K562 (cell line): ENCODE measurements at regions not wholly inside any gene's neighbourhood (a gene's known extent, or its start where the extent isn't known, plus 50 kb on each side); places are given as distances from the start of the nearest gene placed in this dataset.

Experiments used
- ATAC-seq: fragments of 200-7000 bp; cut with Tn5 transposase; 3 replicates; pipeline ENCODE4 v1.9.1; 2020; ENCODE audit warnings: moderate library complexity
- BruUV-seq: library from RNA; stranded (reverse); fragments of 400-500 nt; replicated peaks from 2 replicates; lab custom pipeline; 2021; lab: Mats Ljungman, UMichigan
- CTCF ChIA-PET: fragments of 300-600 bp; formaldehyde crosslinking; extraction: SDS; loops from one replicate; lab custom pipeline; 2021; ENCODE audit warnings: low intra/inter-chr PET ratio; lab: Yijun Ruan, JAX
- POLR2A ChIA-PET: fragments of 300-600, 350-650 bp; sonication (Branson Sonifier 250); formaldehyde crosslinking; extraction: SDS; loops from one replicate; lab custom pipeline; 2021; ENCODE audit warnings: antibody characterized with exemption, inconsistent platforms; lab: Yijun Ruan, JAX
- DNase-seq, 4 experiments: peaks; one replicate each; pipeline versions ENCODE4 v3.0.0 to v3.0.0-alpha.2; 2011 to 2018; ENCODE audit warnings: low spot score in 3 of 4, mixed read lengths in 3 of 4; ENCODE audit errors: extremely low read depth in 1 of 4
- FAIRE-seq: peaks from 2 replicates; lab custom pipeline; 2011; peaks lifted over from hg19 to GRCh38; lab: Jason Lieb, UNC
- H2AFZ ChIP-seq: 2 replicates; pipeline ENCODE4 v1.6.0; 2011; ENCODE audit warnings: low read depth, low read length, control low read depth, inconsistent platforms
- H3K27ac ChIP-seq: fragments of 200-600 bp; 3 replicates; pipeline ENCODE4 v1.8.0; 2011; ENCODE audit warnings: low read depth, mild to moderate bottlenecking, control low read depth, inconsistent platforms, low read length, moderate library complexity, mixed read lengths; ENCODE audit errors: extremely low read depth
- H3K27me3 ChIP-seq, 2 experiments: fragments of 300-600 bp in 1 of 2; 2 replicates in 1 of 2; 3 replicates in 1 of 2; pipeline versions ENCODE4 v1.6.0 to v1.8.0; 2011; ENCODE audit warnings: inconsistent platforms in 2 of 2, low read length in 2 of 2, mild to moderate bottlenecking in 1 of 2, mixed read lengths in 1 of 2, moderate library complexity in 1 of 2; ENCODE audit not compliant: control insufficient read depth in 2 of 2, insufficient read depth in 2 of 2
- H3K36me3 ChIP-seq: fragments of 300-600 bp; 3 replicates; pipeline ENCODE4 v1.8.0; 2011; ENCODE audit warnings: mild to moderate bottlenecking, low read length, inconsistent platforms; ENCODE audit not compliant: control insufficient read depth, insufficient read depth
- H3K4me1 ChIP-seq, 2 experiments: fragments of 200-600 bp in 1 of 2; replicated peaks in 1 of 2; 2 replicates in 1 of 2; 3 replicates in 1 of 2; pipeline versions ENCODE4 v1.5.1 to v1.8.0; 2011; ENCODE audit warnings: inconsistent platforms in 2 of 2, low read length in 2 of 2, mild to moderate bottlenecking in 1 of 2, mixed read lengths in 1 of 2, moderate library complexity in 1 of 2; ENCODE audit not compliant: control insufficient read depth in 2 of 2, insufficient read depth in 2 of 2
- H3K4me2 ChIP-seq: 2 replicates; pipeline ENCODE4 v1.6.1; 2011; ENCODE audit warnings: low read length, control low read depth, inconsistent platforms, mixed read lengths; ENCODE audit not compliant: insufficient read depth
- H3K4me3 ChIP-seq: fragments of 200-600 bp; sonication (generic), shearing (Covaris generic); 2 replicates; pipeline ENCODE4 v1.5.1; 2016; ENCODE audit warnings: control low read depth, inconsistent platforms
- H3K79me2 ChIP-seq: fragments of 200-600 bp; 3 replicates; pipeline ENCODE4 v1.8.0; 2011; ENCODE audit warnings: low read length, inconsistent platforms; ENCODE audit not compliant: control insufficient read depth, insufficient read depth
- H3K9ac ChIP-seq, 2 experiments: 2 replicates each; pipeline versions ENCODE4 v1.6.0 to v1.6.1; 2011; ENCODE audit warnings: low read depth in 2 of 2, low read length in 2 of 2, control low read depth in 1 of 2, inconsistent platforms in 1 of 2, mild to moderate bottlenecking in 1 of 2, mixed read lengths in 1 of 2; ENCODE audit not compliant: insufficient read depth in 1 of 2
- H3K9me1 ChIP-seq: one replicate; pipeline ENCODE4 v1.6.0; 2011; ENCODE audit warnings: inconsistent platforms, mild to moderate bottlenecking, low read length, moderate library complexity; ENCODE audit not compliant: control insufficient read depth, insufficient read depth
- H3K9me3 ChIP-seq: replicated peaks from 2 replicates; pipeline ENCODE4 v1.5.1; 2011; ENCODE audit warnings: low read depth, low read length, inconsistent platforms; ENCODE audit not compliant: control insufficient read depth, insufficient read depth
- H4K20me1 ChIP-seq: replicated peaks from 2 replicates; pipeline ENCODE4 v1.6.1; 2011; ENCODE audit warnings: low read length, inconsistent platforms, mixed read lengths; ENCODE audit not compliant: control insufficient read depth, insufficient read depth
- SMARCA4 ChIP-seq: fragments of 450-650 bp; IDR thresholded peaks from 2 replicates; pipeline ENCODE4 v1.6.1; 2016
- ZNF311 ChIP-seq: fragments of 250-450 bp; sonication (Bioruptor Pico); IDR thresholded peaks from 2 replicates; pipeline ENCODE4 v1.4.0; 2020; ENCODE audit warnings: mild to moderate bottlenecking, moderate library complexity
- WGBS: fragments of 100-300 bp; shearing (Covaris generic); methylation state at CpG from one replicate; pipeline ENCODE4 v1.1.6; 2016; ENCODE audit warnings: low coverage, mixed read lengths; ENCODE audit not compliant: insufficient coverage; ENCODE audit errors: missing lambda C conversion rate; 5-methylcytosine and 5-hydroxymethylcytosine counted together
- in situ Hi-C: fragments of 300-500 bp; cut with MboI; formaldehyde crosslinking; loops from 4 replicates; pipeline ENCODE4 v1.15.0; 2018; ENCODE audit warnings: inconsistent platforms, mixed read lengths
- intact Hi-C: fragments of 100-400 bp; cut with micrococcal nuclease; formaldehyde crosslinking; loops from 2 replicates; pipeline ENCODE4 v1.14.2; 2022
- TF ChIP-seq, protein P1 (sequence below): sonication (generic); formaldehyde crosslinking; IDR thresholded peaks from 2 replicates; pipeline ENCODE4 v1.8.1; 2023; ENCODE audit warnings: mild to moderate bottlenecking, missing genetic modification reagents
- TF ChIP-seq, protein P2 (sequence below): fragments of 250-450 bp; sonication (Bioruptor Pico); IDR thresholded peaks from 2 replicates; pipeline ENCODE4 v1.4.0; 2020; ENCODE audit warnings: mild to moderate bottlenecking, moderate library complexity, borderline replicate concordance
- TF ChIP-seq, protein P3 (sequence below): sonication (generic); formaldehyde crosslinking; IDR thresholded peaks from 2 replicates; pipeline ENCODE4 v1.8.0; 2022; ENCODE audit warnings: mild to moderate bottlenecking, low read depth, missing genetic modification reagents
- TF ChIP-seq, protein P4 (sequence below), 3 experiments: fragments of 200-800 bp in 1 of 3; sonication (Bioruptor generic) in 1 of 3; sonication (generic) in 1 of 3; formaldehyde crosslinking in 1 of 3; IDR thresholded peaks; 2 replicates each; pipeline versions ENCODE4 v1.6.1 to v1.8.0; 2016 to 2022; ENCODE audit warnings: mild to moderate bottlenecking in 2 of 3, missing compliant biosample characterization in 2 of 3, missing genetic modification characterization in 2 of 3, missing genetic modification reagents in 1 of 3
- TF ChIP-seq, protein P5 (sequence below): fragments of 450-650 bp; IDR thresholded peaks from 2 replicates; pipeline ENCODE4 v1.6.1; 2017; ENCODE audit warnings: antibody characterized with exemption, mild to moderate bottlenecking

DNA sequence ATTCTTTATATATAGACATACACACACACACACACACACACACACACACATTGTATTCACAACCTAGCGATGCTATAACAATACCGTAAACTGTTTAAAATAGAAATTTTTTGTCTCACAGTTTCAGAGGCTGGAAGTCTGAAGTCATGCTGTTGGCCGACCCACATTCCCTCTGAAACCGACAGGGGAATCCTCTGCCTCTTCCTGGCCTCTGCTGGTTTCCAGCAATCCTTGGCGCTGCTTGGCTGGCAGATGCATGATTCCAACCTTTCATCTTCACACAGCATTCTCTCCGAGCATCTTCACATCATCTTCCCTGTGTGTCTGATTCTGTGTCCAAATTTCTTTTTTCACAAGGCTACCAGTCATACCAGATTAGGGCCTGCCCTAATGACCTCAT, 94.8 kb downstream of the CCDC71L start:
- ATAC-seq = no peak
- TF ChIP-seq SMARCA4 (no peak), ZNF311 (CRISPR knock-in tag) (peak; percentile 12; the same call in 1 of the 2 replicates)
- TF ChIP-seq, protein P1, sequence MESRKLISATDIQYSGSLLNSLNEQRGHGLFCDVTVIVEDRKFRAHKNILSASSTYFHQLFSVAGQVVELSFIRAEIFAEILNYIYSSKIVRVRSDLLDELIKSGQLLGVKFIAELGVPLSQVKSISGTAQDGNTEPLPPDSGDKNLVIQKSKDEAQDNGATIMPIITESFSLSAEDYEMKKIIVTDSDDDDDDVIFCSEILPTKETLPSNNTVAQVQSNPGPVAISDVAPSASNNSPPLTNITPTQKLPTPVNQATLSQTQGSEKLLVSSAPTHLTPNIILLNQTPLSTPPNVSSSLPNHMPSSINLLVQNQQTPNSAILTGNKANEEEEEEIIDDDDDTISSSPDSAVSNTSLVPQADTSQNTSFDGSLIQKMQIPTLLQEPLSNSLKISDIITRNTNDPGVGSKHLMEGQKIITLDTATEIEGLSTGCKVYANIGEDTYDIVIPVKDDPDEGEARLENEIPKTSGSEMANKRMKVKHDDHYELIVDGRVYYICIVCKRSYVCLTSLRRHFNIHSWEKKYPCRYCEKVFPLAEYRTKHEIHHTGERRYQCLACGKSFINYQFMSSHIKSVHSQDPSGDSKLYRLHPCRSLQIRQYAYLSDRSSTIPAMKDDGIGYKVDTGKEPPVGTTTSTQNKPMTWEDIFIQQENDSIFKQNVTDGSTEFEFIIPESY (CRISPR knock-in tag) = peak; percentile 21; the same call in 1 of the 2 replicates
- TF ChIP-seq, protein P2, sequence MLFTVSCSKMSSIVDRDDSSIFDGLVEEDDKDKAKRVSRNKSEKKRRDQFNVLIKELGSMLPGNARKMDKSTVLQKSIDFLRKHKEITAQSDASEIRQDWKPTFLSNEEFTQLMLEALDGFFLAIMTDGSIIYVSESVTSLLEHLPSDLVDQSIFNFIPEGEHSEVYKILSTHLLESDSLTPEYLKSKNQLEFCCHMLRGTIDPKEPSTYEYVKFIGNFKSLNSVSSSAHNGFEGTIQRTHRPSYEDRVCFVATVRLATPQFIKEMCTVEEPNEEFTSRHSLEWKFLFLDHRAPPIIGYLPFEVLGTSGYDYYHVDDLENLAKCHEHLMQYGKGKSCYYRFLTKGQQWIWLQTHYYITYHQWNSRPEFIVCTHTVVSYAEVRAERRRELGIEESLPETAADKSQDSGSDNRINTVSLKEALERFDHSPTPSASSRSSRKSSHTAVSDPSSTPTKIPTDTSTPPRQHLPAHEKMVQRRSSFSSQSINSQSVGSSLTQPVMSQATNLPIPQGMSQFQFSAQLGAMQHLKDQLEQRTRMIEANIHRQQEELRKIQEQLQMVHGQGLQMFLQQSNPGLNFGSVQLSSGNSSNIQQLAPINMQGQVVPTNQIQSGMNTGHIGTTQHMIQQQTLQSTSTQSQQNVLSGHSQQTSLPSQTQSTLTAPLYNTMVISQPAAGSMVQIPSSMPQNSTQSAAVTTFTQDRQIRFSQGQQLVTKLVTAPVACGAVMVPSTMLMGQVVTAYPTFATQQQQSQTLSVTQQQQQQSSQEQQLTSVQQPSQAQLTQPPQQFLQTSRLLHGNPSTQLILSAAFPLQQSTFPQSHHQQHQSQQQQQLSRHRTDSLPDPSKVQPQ (CRISPR knock-in tag) = no peak
- TF ChIP-seq, protein P3, sequence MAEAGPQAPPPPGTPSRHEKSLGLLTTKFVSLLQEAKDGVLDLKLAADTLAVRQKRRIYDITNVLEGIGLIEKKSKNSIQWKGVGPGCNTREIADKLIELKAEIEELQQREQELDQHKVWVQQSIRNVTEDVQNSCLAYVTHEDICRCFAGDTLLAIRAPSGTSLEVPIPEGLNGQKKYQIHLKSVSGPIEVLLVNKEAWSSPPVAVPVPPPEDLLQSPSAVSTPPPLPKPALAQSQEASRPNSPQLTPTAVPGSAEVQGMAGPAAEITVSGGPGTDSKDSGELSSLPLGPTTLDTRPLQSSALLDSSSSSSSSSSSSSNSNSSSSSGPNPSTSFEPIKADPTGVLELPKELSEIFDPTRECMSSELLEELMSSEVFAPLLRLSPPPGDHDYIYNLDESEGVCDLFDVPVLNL = no peak
- TF ChIP-seq, protein P4, sequence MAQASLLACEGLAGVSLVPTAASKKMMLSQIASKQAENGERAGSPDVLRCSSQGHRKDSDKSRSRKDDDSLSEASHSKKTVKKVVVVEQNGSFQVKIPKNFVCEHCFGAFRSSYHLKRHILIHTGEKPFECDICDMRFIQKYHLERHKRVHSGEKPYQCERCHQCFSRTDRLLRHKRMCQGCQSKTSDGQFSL (CRISPR knock-in tag; IDR thresholded peaks at IDR 0.05) = no peak
- TF ChIP-seq, protein P4 (tag; IDR thresholded peaks at IDR 0.05) = 0 out of 4 replicates have a peak, but pooled peaks of 1 of the 2 experiments have one; percentile 7
- TF ChIP-seq, protein P5, sequence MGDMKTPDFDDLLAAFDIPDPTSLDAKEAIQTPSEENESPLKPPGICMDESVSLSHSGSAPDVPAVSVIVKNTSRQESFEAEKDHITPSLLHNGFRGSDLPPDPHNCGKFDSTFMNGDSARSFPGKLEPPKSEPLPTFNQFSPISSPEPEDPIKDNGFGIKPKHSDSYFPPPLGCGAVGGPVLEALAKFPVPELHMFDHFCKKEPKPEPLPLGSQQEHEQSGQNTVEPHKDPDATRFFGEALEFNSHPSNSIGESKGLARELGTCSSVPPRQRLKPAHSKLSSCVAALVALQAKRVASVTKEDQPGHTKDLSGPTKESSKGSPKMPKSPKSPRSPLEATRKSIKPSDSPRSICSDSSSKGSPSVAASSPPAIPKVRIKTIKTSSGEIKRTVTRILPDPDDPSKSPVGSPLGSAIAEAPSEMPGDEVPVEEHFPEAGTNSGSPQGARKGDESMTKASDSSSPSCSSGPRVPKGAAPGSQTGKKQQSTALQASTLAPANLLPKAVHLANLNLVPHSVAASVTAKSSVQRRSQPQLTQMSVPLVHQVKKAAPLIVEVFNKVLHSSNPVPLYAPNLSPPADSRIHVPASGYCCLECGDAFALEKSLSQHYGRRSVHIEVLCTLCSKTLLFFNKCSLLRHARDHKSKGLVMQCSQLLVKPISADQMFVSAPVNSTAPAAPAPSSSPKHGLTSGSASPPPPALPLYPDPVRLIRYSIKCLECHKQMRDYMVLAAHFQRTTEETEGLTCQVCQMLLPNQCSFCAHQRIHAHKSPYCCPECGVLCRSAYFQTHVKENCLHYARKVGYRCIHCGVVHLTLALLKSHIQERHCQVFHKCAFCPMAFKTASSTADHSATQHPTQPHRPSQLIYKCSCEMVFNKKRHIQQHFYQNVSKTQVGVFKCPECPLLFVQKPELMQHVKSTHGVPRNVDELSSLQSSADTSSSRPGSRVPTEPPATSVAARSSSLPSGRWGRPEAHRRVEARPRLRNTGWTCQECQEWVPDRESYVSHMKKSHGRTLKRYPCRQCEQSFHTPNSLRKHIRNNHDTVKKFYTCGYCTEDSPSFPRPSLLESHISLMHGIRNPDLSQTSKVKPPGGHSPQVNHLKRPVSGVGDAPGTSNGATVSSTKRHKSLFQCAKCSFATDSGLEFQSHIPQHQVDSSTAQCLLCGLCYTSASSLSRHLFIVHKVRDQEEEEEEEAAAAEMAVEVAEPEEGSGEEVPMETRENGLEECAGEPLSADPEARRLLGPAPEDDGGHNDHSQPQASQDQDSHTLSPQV = 0 out of 2 replicates have a peak, but pooled peaks have one; percentile 32

More for the DNA sequence above, 94.8 kb downstream of the CCDC71L start:
- FAIRE-seq (no peak), DNase-seq (no peak)
- Histone ChIP-seq H3K4me3 (no peak overlapping the region), H3K27ac (peak overlapping the region; percentile 99), H3K9me3 (peaks cover 19% of the 10 kb centered on the region), H3K4me1 (peaks cover 30 to 78% of the 10 kb centered on the region in 2 experiments), H2AFZ (no peak overlapping the region), H3K9ac (no peak overlapping the region), H3K9me1 (peaks cover 3% of the 10 kb centered on the region), H3K27me3 (no peaks in the 10 kb centered on the region), H3K36me3 (no peaks in the 10 kb centered on the region; the same call in 1 of the 3 replicates), H3K4me2 (no peak overlapping the region), H3K79me2 (no peaks in the 10 kb centered on the region), H4K20me1 (no peaks in the 10 kb centered on the region)
- ChIA-PET POLR2A (interaction anchor here (0.5 kb wide), 1 partner anchor 246 kb away, joined by 3 read pairs; no protein-coding TSS in a partner anchor), CTCF (no interaction called here)
- WGBS = 80% methylated on average over 6 of the region's 6 CpGs
- intact Hi-C loops = loop anchor here (5.0 to 10.0 kb wide), 2 partner anchors 51 to 449 kb away; no protein-coding TSS in a partner anchor
- in situ Hi-C loops = loop anchor here (10.0 kb wide), 1 partner anchor 89 kb away; no protein-coding TSS in a partner anchor
- BruUV-seq = no TSS peak
